IMR-90 (cell line): ENCODE measurements at regions not wholly inside any gene's neighbourhood (a gene's known extent, or its start where the extent isn't known, plus 50 kb on each side); places are given as distances from the start of the nearest gene placed in this dataset.

Experiments
- CEBPB ChIP-seq: IDR thresholded peaks from 2 replicates; pipeline ENCODE4 v1.6.1; 2012; ENCODE audit warnings: low read depth, low read length, improper control_type of control experiment
- FOS ChIP-seq: fragments of 150-350 bp; IDR thresholded peaks from 2 replicates; pipeline ENCODE4 v1.6.1; 2016; ENCODE audit warnings: low read depth, low read length
- MAFK ChIP-seq: IDR thresholded peaks from 2 replicates; pipeline ENCODE4 v1.6.1; 2012; ENCODE audit warnings: low read depth, low read length, improper control_type of control experiment
- MAZ ChIP-seq: IDR thresholded peaks from 2 replicates; pipeline ENCODE4 v1.6.1; 2012; ENCODE audit warnings: low read depth, mild to moderate bottlenecking, low read length, improper control_type of control experiment, moderate library complexity, borderline replicate concordance
- MXI1 ChIP-seq: IDR thresholded peaks from 2 replicates; pipeline ENCODE4 v1.6.1; 2012; ENCODE audit warnings: low read depth, mild to moderate bottlenecking, low read length, moderate library complexity, borderline replicate concordance
- NFE2L2 ChIP-seq: fragments of 150-350 bp; IDR thresholded peaks from 2 replicates; pipeline ENCODE4 v1.6.1; 2016; ENCODE audit warnings: low read depth, mild to moderate bottlenecking, low read length
- POLR2A ChIP-seq: IDR thresholded peaks from 2 replicates; pipeline ENCODE4 v1.6.1; 2012; ENCODE audit warnings: mild to moderate bottlenecking, low read depth, low read length
- RAD21 ChIP-seq: IDR thresholded peaks from 2 replicates; pipeline ENCODE4 v1.6.1; 2012; ENCODE audit warnings: low read length, improper control_type of control experiment
- RFX5 ChIP-seq: IDR thresholded peaks from 2 replicates; pipeline ENCODE4 v1.8.0; 2012; ENCODE audit warnings: low read depth, mild to moderate bottlenecking, low read length, moderate library complexity
- SMC3 ChIP-seq: fragments of 150-350 bp; IDR thresholded peaks from 2 replicates; pipeline ENCODE4 v1.6.1; 2016; ENCODE audit warnings: low read depth, mild to moderate bottlenecking, antibody characterized with exemption, low read length, moderate library complexity
- TF ChIP-seq, protein P1 (sequence below): conservative IDR thresholded peaks from 2 replicates; pipeline ENCODE4 v1.5.1; 2012; ENCODE audit warnings: mild to moderate bottlenecking, low read depth, low read length, improper control_type of control experiment

DNA sequence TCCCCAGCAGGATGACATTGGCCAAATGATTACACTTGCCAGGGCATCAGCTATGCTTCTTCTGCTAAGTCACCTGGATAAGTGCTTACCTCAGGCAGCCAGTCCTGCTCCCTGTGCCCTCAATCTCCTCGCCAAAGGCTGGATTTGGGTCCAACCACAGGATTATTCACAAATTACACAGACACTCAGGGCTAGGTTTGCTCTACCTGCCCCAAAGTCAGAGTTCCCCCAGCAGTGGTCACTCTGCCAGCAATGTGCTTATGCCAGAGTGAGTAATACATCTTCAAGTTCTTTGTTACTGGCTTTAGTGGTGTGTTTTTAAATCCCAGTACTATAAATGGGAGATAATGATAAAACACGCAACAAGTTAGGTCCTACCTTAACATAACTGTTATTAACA is 189.7 kb upstream of the SEMA3D start:
- TF ChIP-seq, protein P1, sequence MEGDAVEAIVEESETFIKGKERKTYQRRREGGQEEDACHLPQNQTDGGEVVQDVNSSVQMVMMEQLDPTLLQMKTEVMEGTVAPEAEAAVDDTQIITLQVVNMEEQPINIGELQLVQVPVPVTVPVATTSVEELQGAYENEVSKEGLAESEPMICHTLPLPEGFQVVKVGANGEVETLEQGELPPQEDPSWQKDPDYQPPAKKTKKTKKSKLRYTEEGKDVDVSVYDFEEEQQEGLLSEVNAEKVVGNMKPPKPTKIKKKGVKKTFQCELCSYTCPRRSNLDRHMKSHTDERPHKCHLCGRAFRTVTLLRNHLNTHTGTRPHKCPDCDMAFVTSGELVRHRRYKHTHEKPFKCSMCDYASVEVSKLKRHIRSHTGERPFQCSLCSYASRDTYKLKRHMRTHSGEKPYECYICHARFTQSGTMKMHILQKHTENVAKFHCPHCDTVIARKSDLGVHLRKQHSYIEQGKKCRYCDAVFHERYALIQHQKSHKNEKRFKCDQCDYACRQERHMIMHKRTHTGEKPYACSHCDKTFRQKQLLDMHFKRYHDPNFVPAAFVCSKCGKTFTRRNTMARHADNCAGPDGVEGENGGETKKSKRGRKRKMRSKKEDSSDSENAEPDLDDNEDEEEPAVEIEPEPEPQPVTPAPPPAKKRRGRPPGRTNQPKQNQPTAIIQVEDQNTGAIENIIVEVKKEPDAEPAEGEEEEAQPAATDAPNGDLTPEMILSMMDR, result no peak
- TF ChIP-seq RFX5, result no peak
- no peak for TF ChIP-seq RAD21
- no peak for TF ChIP-seq POLR2A
- no peak for TF ChIP-seq NFE2L2
- TF ChIP-seq MXI1, result no peak
- no peak for TF ChIP-seq FOS
- TF ChIP-seq MAFK, result no peak
- no peak for TF ChIP-seq SMC3
- TF ChIP-seq MAZ, result no peak
- TF ChIP-seq CEBPB, result no peak
